ENCODE measurements at regions not wholly inside any gene's neighbourhood (a gene's known extent, or its start where the extent isn't known, plus 50 kb on each side); places are given as distances from the start of the nearest gene placed in this dataset.
A peak's percentile ranks its signal among the peaks of the same experiment; 100 is the strongest.

DNA sequence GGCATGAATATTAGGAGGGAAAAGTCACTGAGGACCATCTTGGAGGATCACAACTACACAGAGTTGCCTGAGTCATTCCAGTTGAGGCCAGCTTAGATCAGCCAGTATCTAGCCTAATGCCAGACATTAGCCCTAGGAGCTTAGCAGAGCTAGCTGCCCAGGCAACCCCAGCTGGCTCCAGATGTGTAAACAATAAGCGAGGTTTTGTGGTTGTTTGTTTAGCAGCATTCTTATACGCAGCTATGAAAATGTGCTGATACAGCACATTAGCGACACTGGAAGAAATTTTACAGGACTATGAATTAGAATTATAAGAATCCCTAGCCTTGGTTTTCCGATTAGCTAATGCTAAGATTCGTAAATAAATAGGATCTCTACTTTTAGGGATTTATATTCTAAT is 59.3 kb downstream of the BTBD3 start:
- no peak overlapping the region for H3K4me3 ChIP-seq (ENCODE audit: low read length)
- DNase-seq (ENCODE audit: low read depth) = no peak
- TF ChIP-seq, protein P1, sequence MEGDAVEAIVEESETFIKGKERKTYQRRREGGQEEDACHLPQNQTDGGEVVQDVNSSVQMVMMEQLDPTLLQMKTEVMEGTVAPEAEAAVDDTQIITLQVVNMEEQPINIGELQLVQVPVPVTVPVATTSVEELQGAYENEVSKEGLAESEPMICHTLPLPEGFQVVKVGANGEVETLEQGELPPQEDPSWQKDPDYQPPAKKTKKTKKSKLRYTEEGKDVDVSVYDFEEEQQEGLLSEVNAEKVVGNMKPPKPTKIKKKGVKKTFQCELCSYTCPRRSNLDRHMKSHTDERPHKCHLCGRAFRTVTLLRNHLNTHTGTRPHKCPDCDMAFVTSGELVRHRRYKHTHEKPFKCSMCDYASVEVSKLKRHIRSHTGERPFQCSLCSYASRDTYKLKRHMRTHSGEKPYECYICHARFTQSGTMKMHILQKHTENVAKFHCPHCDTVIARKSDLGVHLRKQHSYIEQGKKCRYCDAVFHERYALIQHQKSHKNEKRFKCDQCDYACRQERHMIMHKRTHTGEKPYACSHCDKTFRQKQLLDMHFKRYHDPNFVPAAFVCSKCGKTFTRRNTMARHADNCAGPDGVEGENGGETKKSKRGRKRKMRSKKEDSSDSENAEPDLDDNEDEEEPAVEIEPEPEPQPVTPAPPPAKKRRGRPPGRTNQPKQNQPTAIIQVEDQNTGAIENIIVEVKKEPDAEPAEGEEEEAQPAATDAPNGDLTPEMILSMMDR (conservative IDR thresholded peaks at IDR 0.05; ENCODE audit: low read length) = no peak

DNA sequence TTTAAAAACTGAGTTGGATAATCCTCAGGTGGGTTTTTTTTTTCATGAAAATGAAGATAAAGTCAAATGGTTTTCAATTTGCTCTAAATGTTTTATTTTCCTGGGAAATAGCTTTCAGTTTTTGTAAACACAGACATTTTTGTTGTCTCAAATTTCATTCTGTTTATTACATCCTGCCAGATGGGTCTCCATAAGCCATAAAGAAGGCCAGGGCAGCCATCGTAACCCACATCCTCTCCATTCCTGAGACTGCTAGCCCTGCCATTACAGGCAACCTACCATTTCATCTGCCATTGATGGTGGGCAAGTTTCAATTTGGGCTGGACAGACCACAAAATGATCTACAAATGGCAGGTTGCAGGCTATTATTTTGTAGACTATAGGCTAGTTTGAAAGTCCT is 60.8 kb downstream of the BTBD3 start:
- no peak overlapping the region for H3K4me3 ChIP-seq (ENCODE audit: low read length)
- no peak for DNase-seq (ENCODE audit: low read depth)
- TF ChIP-seq, protein P1 (conservative IDR thresholded peaks at IDR 0.05; ENCODE audit: low read length) = no peak

DNA sequence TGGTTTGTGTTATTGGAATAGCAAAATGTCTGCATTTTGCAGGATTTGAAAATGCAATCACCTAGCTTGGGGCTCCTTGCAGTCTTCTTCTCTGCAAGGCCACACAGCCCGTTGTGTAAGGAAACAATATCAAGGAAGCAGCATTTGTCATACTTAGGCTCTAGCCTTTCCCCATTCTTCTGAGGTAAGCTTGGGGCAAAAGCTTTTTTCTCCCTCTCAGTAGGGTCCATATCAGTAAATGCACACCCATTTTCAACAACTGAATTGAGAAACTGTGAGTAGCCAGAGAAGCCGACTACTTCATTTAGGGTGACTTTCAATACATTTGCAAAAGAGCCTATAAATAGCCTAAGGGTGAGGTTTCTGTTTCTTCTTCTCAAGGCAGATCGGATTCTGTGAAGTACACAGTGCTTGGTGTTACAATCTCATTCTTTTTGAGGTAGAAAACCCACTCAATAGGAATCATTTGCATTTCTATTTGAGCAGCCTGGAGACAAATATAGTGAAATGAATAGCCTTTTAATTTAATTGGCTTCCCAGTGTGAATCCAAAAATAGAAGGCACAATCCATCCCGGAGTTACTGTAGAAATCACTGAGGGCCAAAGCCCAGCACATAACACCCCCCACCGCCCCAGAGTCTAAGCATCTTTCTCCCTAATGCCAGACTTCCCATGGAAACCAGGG is 61.8 kb downstream of the BTBD3 start:
- no peak for DNase-seq (ENCODE audit: low read depth)
- TF ChIP-seq, protein P1 (conservative IDR thresholded peaks at IDR 0.05; ENCODE audit: low read length) = no peak
- H3K4me3 ChIP-seq (ENCODE audit: low read length) = no peak overlapping the region

DNA sequence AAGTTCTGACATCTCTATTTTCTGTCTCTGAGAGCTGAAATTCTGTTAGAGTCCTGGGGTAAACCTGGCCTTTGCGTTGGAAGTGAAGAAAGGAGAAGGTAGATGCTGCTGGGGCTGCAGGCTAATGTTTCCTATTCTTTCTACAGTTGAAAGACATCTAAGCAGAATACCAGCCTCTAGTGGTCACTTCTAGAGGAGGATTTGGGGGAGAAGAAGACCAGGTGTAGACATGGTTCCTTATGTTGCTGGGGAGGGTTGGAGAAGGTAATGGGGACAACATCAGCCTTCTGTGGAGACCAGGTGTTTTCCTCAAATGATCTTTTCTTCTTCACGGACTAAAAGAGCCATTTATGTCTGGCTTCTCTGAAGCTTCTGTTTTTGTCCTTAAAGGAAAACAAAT is 62.6 kb downstream of the BTBD3 start:
- DNase-seq (ENCODE audit: low read depth) = no peak
- H3K4me3 ChIP-seq (ENCODE audit: low read length) = no peak overlapping the region
- TF ChIP-seq, protein P1 (conservative IDR thresholded peaks at IDR 0.05; ENCODE audit: low read length) = peak; percentile 22

DNA sequence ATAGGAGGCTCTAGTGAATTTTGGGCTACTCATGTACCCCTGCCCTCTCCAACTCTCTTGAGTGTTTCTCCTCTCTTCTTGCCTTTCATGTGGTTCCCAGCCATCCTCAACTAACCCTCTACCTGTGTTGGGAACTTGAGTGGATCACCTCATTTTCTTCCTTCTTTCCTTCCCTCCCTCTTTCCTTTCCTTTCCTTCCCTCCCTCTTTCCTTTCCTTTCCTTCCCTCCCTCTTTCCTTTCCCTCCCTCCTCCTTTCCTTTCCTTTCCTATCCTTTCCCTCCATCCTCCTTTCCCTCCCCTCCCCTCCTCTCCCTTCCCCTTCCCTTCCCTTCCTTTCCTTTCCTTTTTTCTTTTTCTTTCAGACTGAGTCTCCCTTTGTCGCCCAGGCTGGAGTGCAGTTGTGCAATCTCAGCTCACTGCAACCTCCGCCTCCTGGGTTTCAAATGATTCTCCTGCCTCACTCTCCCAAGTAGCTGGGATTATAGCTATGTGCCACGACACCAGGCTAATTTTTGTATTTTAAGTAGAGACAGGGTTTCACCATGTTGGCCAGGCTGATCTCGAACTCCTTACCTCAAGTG is 63.8 kb downstream of the BTBD3 start:
- TF ChIP-seq, protein P1 (conservative IDR thresholded peaks at IDR 0.05; ENCODE audit: low read length) = no peak
- no peak overlapping the region for H3K4me3 ChIP-seq (ENCODE audit: low read length)
- DNase-seq (ENCODE audit: low read depth) = no peak

DNA sequence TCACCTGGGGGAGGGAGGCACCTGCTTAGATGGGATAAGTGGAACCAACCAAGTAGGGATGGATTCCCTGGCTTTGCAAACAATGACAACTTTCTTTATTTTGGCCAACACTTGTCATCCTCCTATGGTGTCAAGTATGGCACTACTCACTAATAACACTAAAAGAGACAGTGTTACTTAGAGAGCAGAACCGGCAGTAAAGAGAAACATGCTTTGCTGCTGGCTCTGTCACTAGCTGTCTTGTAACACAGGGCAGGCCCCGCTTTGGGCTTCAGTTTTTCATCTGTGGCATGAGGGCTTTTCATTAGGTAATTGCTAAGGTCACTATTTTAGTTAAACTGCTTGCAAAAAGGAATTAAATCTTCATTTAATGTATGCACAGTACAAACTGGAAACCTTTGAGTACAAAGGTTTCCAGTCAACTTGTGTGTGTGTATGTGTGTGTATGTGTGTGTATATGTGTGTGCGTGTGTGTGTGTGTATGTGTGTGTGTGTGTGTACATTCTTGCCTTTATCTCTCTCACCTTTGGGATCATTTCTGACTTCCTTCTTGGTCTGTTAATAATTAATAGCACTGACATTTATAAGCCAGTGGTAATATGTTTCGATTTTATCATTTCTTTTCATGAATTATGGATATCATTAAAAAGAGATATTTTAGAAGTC is 64.7 kb downstream of the BTBD3 start:
- TF ChIP-seq, protein P1 (conservative IDR thresholded peaks at IDR 0.05; ENCODE audit: low read length) = no peak
- no peak overlapping the region for H3K4me3 ChIP-seq (ENCODE audit: low read length)
- DNase-seq (ENCODE audit: low read depth) = no peak
